ENCODE measurements at regions not wholly inside any gene's neighbourhood (a gene's known extent, or its start where the extent isn't known, plus 50 kb on each side); places are given as distances from the start of the nearest gene placed in this dataset.

- TF ChIP-seq CTCF (IDR thresholded peaks at IDR 0.05) (no peak), POLR2A (IDR thresholded peaks at IDR 0.05) (no peak), POLR2AphosphoS5 (IDR thresholded peaks at IDR 0.05) (no peak)
These were observed 122.6 kb upstream of the VCX3B start for GRCh38 chrX:8341814-8342590.

All from stomach (tissue), 4 donors.